ENCODE measurements at regions not wholly inside any gene's neighbourhood (a gene's known extent, or its start where the extent isn't known, plus 50 kb on each side); places are given as distances from the start of the nearest gene placed in this dataset.
"Not testable (repeated sequence)": the region's sequence is repeated elsewhere in the genome, so short reads cannot be mapped to it uniquely, and the experiment has no call there.

DNA sequence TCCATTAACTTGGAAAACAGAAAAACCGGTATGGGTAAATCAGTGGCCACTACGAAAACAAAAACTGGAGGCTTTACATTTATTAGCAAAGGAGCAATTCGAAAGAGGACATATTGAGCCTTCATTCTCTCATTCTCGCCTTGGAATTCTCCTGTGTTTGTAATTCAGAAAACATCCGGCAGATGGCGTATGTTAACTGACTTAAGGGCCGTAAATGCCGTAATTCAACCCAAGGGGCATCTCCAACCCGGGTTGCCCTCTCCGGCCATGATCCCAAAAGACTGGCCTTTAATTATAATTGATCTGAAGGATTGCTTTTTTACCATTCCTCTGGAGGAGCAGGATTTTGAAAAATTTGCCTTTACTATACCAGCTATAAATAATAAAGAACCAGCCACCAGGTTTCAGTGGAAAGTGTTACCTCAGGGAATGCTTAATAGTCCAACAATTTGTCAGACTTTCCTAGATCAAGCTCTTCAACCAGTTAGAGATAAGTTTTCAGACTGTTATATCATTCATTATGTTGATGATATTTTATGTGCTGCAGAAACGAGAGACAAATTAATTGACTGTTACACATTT, 160.9 kb downstream of the GPX5 start:
- TF ChIP-seq, protein P1, sequence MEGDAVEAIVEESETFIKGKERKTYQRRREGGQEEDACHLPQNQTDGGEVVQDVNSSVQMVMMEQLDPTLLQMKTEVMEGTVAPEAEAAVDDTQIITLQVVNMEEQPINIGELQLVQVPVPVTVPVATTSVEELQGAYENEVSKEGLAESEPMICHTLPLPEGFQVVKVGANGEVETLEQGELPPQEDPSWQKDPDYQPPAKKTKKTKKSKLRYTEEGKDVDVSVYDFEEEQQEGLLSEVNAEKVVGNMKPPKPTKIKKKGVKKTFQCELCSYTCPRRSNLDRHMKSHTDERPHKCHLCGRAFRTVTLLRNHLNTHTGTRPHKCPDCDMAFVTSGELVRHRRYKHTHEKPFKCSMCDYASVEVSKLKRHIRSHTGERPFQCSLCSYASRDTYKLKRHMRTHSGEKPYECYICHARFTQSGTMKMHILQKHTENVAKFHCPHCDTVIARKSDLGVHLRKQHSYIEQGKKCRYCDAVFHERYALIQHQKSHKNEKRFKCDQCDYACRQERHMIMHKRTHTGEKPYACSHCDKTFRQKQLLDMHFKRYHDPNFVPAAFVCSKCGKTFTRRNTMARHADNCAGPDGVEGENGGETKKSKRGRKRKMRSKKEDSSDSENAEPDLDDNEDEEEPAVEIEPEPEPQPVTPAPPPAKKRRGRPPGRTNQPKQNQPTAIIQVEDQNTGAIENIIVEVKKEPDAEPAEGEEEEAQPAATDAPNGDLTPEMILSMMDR (IDR thresholded peaks at IDR 0.05; ENCODE audit: low read length): peak; percentile 59
- not testable (repeated sequence) for TF ChIP-seq EZH2phosphoT487 (IDR thresholded peaks at IDR 0.05; ENCODE audit: low read length)
